Spleen (tissue), 7 donors: ENCODE measurements at regions not wholly inside any gene's neighbourhood (a gene's known extent, or its start where the extent isn't known, plus 50 kb on each side); places are given as distances from the start of the nearest gene placed in this dataset.

Source experiments
- CTCF ChIP-seq, 11 experiments: fragments of 200-600 bp in 7 of 11; fragments of 450-650 bp in 4 of 11; sonication (generic) in 4 of 11; IDR thresholded peaks in 8 of 11; conservative IDR thresholded peaks in 3 of 11; 1 replicate in 7 of 11; 2 replicates in 4 of 11; pipeline versions ENCODE4 v1.4.0 to v1.8.0; 2016 to 2021; ENCODE audit warnings: antibody characterized with exemption in 11 of 11, inconsistent platforms in 4 of 11, mild to moderate bottlenecking in 1 of 11
- POLR2A ChIP-seq, 3 donors: fragments of 450-650 bp; IDR thresholded peaks; one replicate each; pipeline ENCODE4 v1.5.1; 2017; ENCODE audit warnings: antibody characterized with exemption in 3 of 3, mild to moderate bottlenecking in 1 of 3
- POLR2AphosphoS5 ChIP-seq, 3 donors: sonication (generic); formaldehyde crosslinking; IDR thresholded peaks; one replicate each; pipeline ENCODE4 v1.5.1; 2017; ENCODE audit warnings: antibody characterized with exemption in 3 of 3
- donor health status: DM: no; HTN: no; CAD: no; lungs with moderate emphysema.
- donor health status: DM: no; HTN: no; CAD: no.
- donor health status: DM: no; HTN: no; CAD: no.

DNA sequence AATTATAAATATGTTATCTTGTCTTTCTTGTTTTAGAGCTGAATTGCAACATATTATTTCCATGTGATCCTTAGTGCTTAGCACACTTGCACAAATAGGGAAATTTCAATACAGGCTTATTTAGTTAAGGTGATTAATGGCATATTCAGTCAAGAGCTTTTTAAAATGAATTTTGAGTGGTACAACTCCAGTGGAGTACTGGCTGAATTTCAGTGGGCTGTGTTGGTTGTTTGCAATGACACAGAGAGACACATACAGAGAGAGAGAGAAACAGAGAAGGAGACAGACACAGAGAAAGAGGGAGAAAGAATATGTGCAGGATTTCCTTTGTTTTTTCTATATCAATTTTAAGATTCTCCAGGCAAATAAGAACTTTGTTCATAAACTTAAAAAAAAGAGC lies 766.9 kb downstream of the DNAJB9 start:
- no peak for TF ChIP-seq CTCF (IDR thresholded peaks at IDR 0.05 in 8 of 11, conservative IDR thresholded peaks at IDR 0.05 in 3 of 11)
- TF ChIP-seq POLR2AphosphoS5 (IDR thresholded peaks at IDR 0.05) = no peak
- TF ChIP-seq POLR2A (IDR thresholded peaks at IDR 0.05) = no peak
